H9 (cell line): ENCODE measurements at regions not wholly inside any gene's neighbourhood (a gene's known extent, or its start where the extent isn't known, plus 50 kb on each side); places are given as distances from the start of the nearest gene placed in this dataset.

ENCODE experiments used
- DNase-seq: peaks from one replicate; pipeline ENCODE4 v3.0.0-alpha.2; 2017
- H2AFZ ChIP-seq: one replicate; pipeline ENCODE4 v1.6.1; 2013; ENCODE audit warnings: mild to moderate bottlenecking, low read length, control low read depth, moderate library complexity
- H2AK5ac ChIP-seq: 2 replicates; pipeline ENCODE4 v1.6.1; 2013; ENCODE audit warnings: low read length, control low read depth, mixed read lengths; ENCODE audit not compliant: insufficient read length
- H2BK120ac ChIP-seq: one replicate; pipeline ENCODE4 v1.6.1; 2013; ENCODE audit warnings: low read depth, mild to moderate bottlenecking, low read length, control low read depth, inconsistent platforms; ENCODE audit not compliant: poor library complexity, severe bottlenecking
- H2BK12ac ChIP-seq: 2 replicates; pipeline ENCODE4 v1.6.1; 2013; ENCODE audit warnings: low read length, control low read depth, mixed read lengths, low read depth; ENCODE audit not compliant: insufficient read length
- H2BK15ac ChIP-seq: 2 replicates; pipeline ENCODE4 v1.6.1; 2013; ENCODE audit warnings: low read depth, low read length, control low read depth
- H2BK20ac ChIP-seq: one replicate; pipeline ENCODE4 v1.6.1; 2013; ENCODE audit warnings: low read depth, mild to moderate bottlenecking, low read length, control low read depth, inconsistent platforms; ENCODE audit not compliant: poor library complexity, severe bottlenecking
- H2BK5ac ChIP-seq: 2 replicates; pipeline ENCODE4 v1.6.1; 2013; ENCODE audit warnings: low read length, control low read depth, mixed read lengths; ENCODE audit not compliant: insufficient read length
- H3K14ac ChIP-seq: 2 replicates; pipeline ENCODE4 v1.6.1; 2013; ENCODE audit warnings: low read length, control low read depth; ENCODE audit not compliant: insufficient read depth
- H3K18ac ChIP-seq: 2 replicates; pipeline ENCODE4 v1.6.1; 2013; ENCODE audit warnings: low read depth, mild to moderate bottlenecking, mixed read lengths, low read length, control low read depth; ENCODE audit not compliant: insufficient read length
- H3K23ac ChIP-seq: 2 replicates; pipeline ENCODE4 v1.6.1; 2013; ENCODE audit warnings: low read length, control low read depth, mixed read lengths, low read depth; ENCODE audit not compliant: insufficient read length
- H3K23me2 ChIP-seq: 2 replicates; pipeline ENCODE4 v1.6.1; 2013; ENCODE audit warnings: low read depth, mild to moderate bottlenecking, mixed read lengths, low read length, control low read depth; ENCODE audit not compliant: insufficient read length, poor library complexity, severe bottlenecking
- H3K27ac ChIP-seq: 2 replicates; pipeline ENCODE4 v1.5.1; 2013; ENCODE audit warnings: low read length, control low read depth, mixed read lengths, low read depth; ENCODE audit not compliant: insufficient read length
- H3K27me3 ChIP-seq: 2 replicates; pipeline ENCODE4 v1.6.1; 2013; ENCODE audit warnings: low read length, control low read depth, inconsistent platforms; ENCODE audit not compliant: insufficient read depth
- H3K4ac ChIP-seq: 2 replicates; pipeline ENCODE4 v1.6.1; 2013; ENCODE audit warnings: low read depth, mild to moderate bottlenecking, control low read depth, inconsistent platforms, low read length, moderate library complexity
- H3K4me1 ChIP-seq: 2 replicates; pipeline ENCODE4 v1.6.1; 2013; ENCODE audit warnings: low read length, control low read depth, inconsistent platforms; ENCODE audit not compliant: insufficient read depth
- H3K4me2 ChIP-seq: 2 replicates; pipeline ENCODE4 v1.6.1; 2013; ENCODE audit warnings: low read length, control low read depth, mixed read lengths; ENCODE audit not compliant: insufficient read length, insufficient read depth
- H3K56ac ChIP-seq: 2 replicates; pipeline ENCODE4 v1.6.1; 2013; ENCODE audit warnings: low read depth, mild to moderate bottlenecking, mixed read lengths, low read length, control low read depth; ENCODE audit not compliant: insufficient read length
- H3K79me1 ChIP-seq: 2 replicates; pipeline ENCODE4 v1.6.1; 2013; ENCODE audit warnings: low read depth, mild to moderate bottlenecking, moderate library complexity, low read length, control low read depth, inconsistent platforms; ENCODE audit not compliant: insufficient read depth, poor library complexity, severe bottlenecking
- H3K79me2 ChIP-seq: 2 replicates; pipeline ENCODE4 v1.6.1; 2013; ENCODE audit warnings: low read length, control low read depth, inconsistent platforms; ENCODE audit not compliant: insufficient read depth
- H3K9ac ChIP-seq: 2 replicates; pipeline ENCODE4 v1.6.1; 2013; ENCODE audit warnings: low read length, control low read depth, mixed read lengths; ENCODE audit not compliant: insufficient read length; ENCODE audit errors: extremely low read depth
- H3K9me3 ChIP-seq: one replicate; pipeline ENCODE4 v1.6.1; 2013; ENCODE audit warnings: low read depth, low read length, inconsistent platforms; ENCODE audit not compliant: control insufficient read depth
- H3T11ph ChIP-seq: one replicate; pipeline ENCODE4 v1.6.1; 2013; ENCODE audit warnings: mild to moderate bottlenecking, low read length, control low read depth, inconsistent platforms
- H4K20me1 ChIP-seq: one replicate; pipeline ENCODE4 v1.6.1; 2013; ENCODE audit not compliant: control insufficient read depth, insufficient read length, insufficient read depth
- H4K5ac ChIP-seq: 2 replicates; pipeline ENCODE4 v1.6.1; 2013; ENCODE audit warnings: low read depth, mild to moderate bottlenecking, mixed read lengths, low read length, control low read depth; ENCODE audit not compliant: insufficient read length
- H4K8ac ChIP-seq: replicated peaks from 2 replicates; pipeline ENCODE4 v1.6.1; 2013; ENCODE audit warnings: low read length, control low read depth, mixed read lengths, low read depth; ENCODE audit not compliant: insufficient read length
- H4K91ac ChIP-seq: 2 replicates; pipeline ENCODE4 v1.6.1; 2013; ENCODE audit warnings: low read depth, mild to moderate bottlenecking, moderate library complexity, mixed read lengths, low read length, control low read depth; ENCODE audit not compliant: insufficient read length
- H3K27ac Mint-ChIP-seq, 3 experiments: 2 replicates in 2 of 3; 3 replicates in 1 of 3; pipeline ENCODE4 v1.8.0; 2020 to 2021; ENCODE audit warnings: mixed read lengths in 3 of 3, mild to moderate bottlenecking in 1 of 3, moderate library complexity in 1 of 3
- H3K27me3 Mint-ChIP-seq: 2 replicates; pipeline ENCODE4 v1.8.0; 2021; ENCODE audit warnings: low read depth, mild to moderate bottlenecking, moderate library complexity, mixed read lengths
- H3K36me3 Mint-ChIP-seq, 3 experiments: 2 replicates in 2 of 3; 3 replicates in 1 of 3; pipeline ENCODE4 v1.8.0; 2020 to 2021; ENCODE audit warnings: low read depth in 3 of 3, mixed read lengths in 3 of 3; ENCODE audit not compliant: insufficient read depth in 1 of 3
- H3K4me1 Mint-ChIP-seq, 2 experiments: 2 replicates each; pipeline ENCODE4 v1.8.0; 2020; ENCODE audit warnings: mixed read lengths in 2 of 2
- H3K4me3 Mint-ChIP-seq, 2 experiments: 2 replicates in 1 of 2; 3 replicates in 1 of 2; pipeline ENCODE4 v1.8.0; 2020 to 2021; ENCODE audit warnings: mild to moderate bottlenecking in 2 of 2, mixed read lengths in 2 of 2, moderate library complexity in 1 of 2
- H3K9me3 Mint-ChIP-seq, 2 experiments: 2 replicates in 1 of 2; 3 replicates in 1 of 2; pipeline ENCODE4 v1.8.0; 2020; ENCODE audit warnings: mild to moderate bottlenecking in 2 of 2, mixed read lengths in 2 of 2, moderate library complexity in 1 of 2
- CTCF ChIP-seq: fragments of 200-600 bp; sonication (generic); conservative IDR thresholded peaks from 3 replicates; pipeline ENCODE4 v1.8.0; 2021; ENCODE audit warnings: antibody characterized with exemption, mild to moderate bottlenecking
- WGBS: extraction: QIAGEN DNeasy Blood & Tissue Kit; methylation state at CpG from one replicate; pipeline ENCODE4 v1.1.7; 2013; ENCODE audit warnings: missing lambda C conversion rate, low lambda C conversion rate, mixed read lengths; ENCODE audit not compliant: insufficient read length; ENCODE audit errors: extremely low coverage; 5-methylcytosine and 5-hydroxymethylcytosine counted together

- H3K9ac ChIP-seq: no peak overlapping the region
- H3K23me2 ChIP-seq: no peaks in the 10 kb centered on the region
- H3K4me1 Mint-ChIP-seq: peaks cover 10 to 38% of the 10 kb centered on the region in 2 experiments
- no peak overlapping the region for H3K4ac ChIP-seq
- H2AFZ ChIP-seq: no peak overlapping the region
- no peak overlapping the region for H4K8ac ChIP-seq
- no peak for DNase-seq
- no peaks in the 10 kb centered on the region for H3K27me3 ChIP-seq
- H3K4me2 ChIP-seq: no peak overlapping the region
- no peaks in the 10 kb centered on the region for H3K79me1 ChIP-seq
- H3K18ac ChIP-seq: no peak overlapping the region
- H3T11ph ChIP-seq: no peak overlapping the region
- H2BK12ac ChIP-seq: no peak overlapping the region
- no peak overlapping the region for H4K5ac ChIP-seq
- H2BK15ac ChIP-seq: no peak overlapping the region
- no peaks in the 10 kb centered on the region for H3K36me3 Mint-ChIP-seq
- H3K4me3 Mint-ChIP-seq: no peak overlapping the region; a peak in 1 of 5 replicates
- no peak overlapping the region for H3K23ac ChIP-seq
- no peak overlapping the region for H2BK120ac ChIP-seq
- H3K79me2 ChIP-seq: no peaks in the 10 kb centered on the region
- H3K14ac ChIP-seq: no peak overlapping the region
- H3K27me3 Mint-ChIP-seq: peaks cover 4% of the 10 kb centered on the region
- H2BK5ac ChIP-seq: no peak overlapping the region
- no peaks in the 10 kb centered on the region for H4K20me1 ChIP-seq
- no peaks in the 10 kb centered on the region for H3K9me3 ChIP-seq
- no peaks in the 10 kb centered on the region for H3K4me1 ChIP-seq
- H3K27ac ChIP-seq: no peak overlapping the region
- no CpG with 5 or more reads among the region's 17 CpGs for WGBS
- no peak overlapping the region for H3K27ac Mint-ChIP-seq
- no peak overlapping the region for H4K91ac ChIP-seq
- no peaks in the 10 kb centered on the region for H3K9me3 Mint-ChIP-seq
- no peak overlapping the region for H2AK5ac ChIP-seq
- no peak for TF ChIP-seq CTCF
- no peak overlapping the region for H2BK20ac ChIP-seq
- no peak overlapping the region for H3K56ac ChIP-seq
Observed at GRCh38 chr14:101369194-101369915, 191.9 kb upstream of the DIO3 start.
